H1 (cell line): ENCODE measurements at regions not wholly inside any gene's neighbourhood (a gene's known extent, or its start where the extent isn't known, plus 50 kb on each side); places are given as distances from the start of the nearest gene placed in this dataset.

Experiments used
- CHD7 ChIP-seq: fragments of 300-600 bp; sonication (generic); IDR thresholded peaks from 2 replicates; pipeline ENCODE4 v1.7.1; 2012; ENCODE audit warnings: low read length, moderate library complexity, mild to moderate bottlenecking, inconsistent platforms; ENCODE audit not compliant: insufficient replicate concordance
- POU5F1 ChIP-seq: IDR thresholded peaks from 2 replicates; pipeline ENCODE4 v1.6.1; 2011; ENCODE audit warnings: low read depth, mild to moderate bottlenecking, low read length, moderate library complexity
- RFX5 ChIP-seq: IDR thresholded peaks from 2 replicates; pipeline ENCODE4 v1.6.1; 2011; ENCODE audit warnings: low read depth, low read length, improper control_type of control experiment, borderline replicate concordance
- SP4 ChIP-seq: IDR thresholded peaks from 2 replicates; pipeline ENCODE4 v1.6.1; 2012; ENCODE audit warnings: low read length, inconsistent platforms

- TF ChIP-seq CHD7 (no peak), RFX5 (no peak), POU5F1 (no peak), SP4 (no peak)
Measured at GRCh38 chr9:73773896-73774295, 622.2 kb downstream of the ANXA1 start (continued).
